ENCODE measurements at regions not wholly inside any gene's neighbourhood (a gene's known extent, or its start where the extent isn't known, plus 50 kb on each side); places are given as distances from the start of the nearest gene placed in this dataset.

GRCh38 chr13:68028701-68029100 is 798.6 kb upstream of the PCDH9 start:
- Histone ChIP-seq H3K4me1 (no peaks in the 10 kb centered on the region), H3K36me3 (no peaks in the 10 kb centered on the region), H3K4me3 (no peak overlapping the region), H3K9me3 (no peaks in the 10 kb centered on the region), H3K27ac (no peak overlapping the region), H3K27me3 (no peaks in the 10 kb centered on the region)
- intact Hi-C loops (cut with DNase I): no loop called here
- TF ChIP-seq CTCF (IDR thresholded peaks at IDR 0.05): no peak
- ATAC-seq (no peak), DNase-seq (no peak)

GRCh38 chr13:68027306-68027705 is 797.2 kb upstream of the PCDH9 start:
- Histone ChIP-seq H3K27ac (no peak overlapping the region), H3K4me1 (no peaks in the 10 kb centered on the region), H3K27me3 (no peaks in the 10 kb centered on the region), H3K36me3 (no peaks in the 10 kb centered on the region), H3K4me3 (no peak overlapping the region), H3K9me3 (no peaks in the 10 kb centered on the region)
- TF ChIP-seq CTCF (IDR thresholded peaks at IDR 0.05): no peak
- ATAC-seq (no peak), DNase-seq (no peak)
- intact Hi-C loops (cut with DNase I): no loop called here

GRCh38 chr13:68026077-68026476 is 795.9 kb upstream of the PCDH9 start:
- H3K36me3 ChIP-seq: no peaks in the 10 kb centered on the region
- intact Hi-C loops (cut with DNase I): no loop called here
- ATAC-seq (no peak), DNase-seq (no peak)
- no peak overlapping the region for H3K27ac ChIP-seq
- H3K4me3 ChIP-seq: no peak overlapping the region
- H3K27me3 ChIP-seq: no peaks in the 10 kb centered on the region
- H3K9me3 ChIP-seq: no peaks in the 10 kb centered on the region
- no peak for TF ChIP-seq CTCF (IDR thresholded peaks at IDR 0.05)
- H3K4me1 ChIP-seq: no peaks in the 10 kb centered on the region

GRCh38 chr13:68025604-68026003 is 795.5 kb upstream of the PCDH9 start:
- Histone ChIP-seq H3K4me1 (no peaks in the 10 kb centered on the region), H3K4me3 (no peak overlapping the region), H3K36me3 (no peaks in the 10 kb centered on the region), H3K27me3 (no peaks in the 10 kb centered on the region), H3K9me3 (no peaks in the 10 kb centered on the region), H3K27ac (no peak overlapping the region)
- intact Hi-C loops (cut with DNase I): no loop called here
- DNase-seq: no peak
- ATAC-seq: no peak
- TF ChIP-seq CTCF (IDR thresholded peaks at IDR 0.05): no peak

- Histone ChIP-seq H3K9me3 (no peaks in the 10 kb centered on the region), H3K27me3 (no peaks in the 10 kb centered on the region), H3K36me3 (no peaks in the 10 kb centered on the region), H3K4me1 (no peaks in the 10 kb centered on the region), H3K27ac (no peak overlapping the region), H3K4me3 (no peak overlapping the region)
- intact Hi-C loops (cut with DNase I): no loop called here
- DNase-seq: no peak
- no peak for TF ChIP-seq CTCF (IDR thresholded peaks at IDR 0.05)
- no peak for ATAC-seq
These were observed 793.9 kb upstream of the PCDH9 start for GRCh38 chr13:68023838-68024581.

- H3K27me3 ChIP-seq: no peaks in the 10 kb centered on the region
- H3K4me3 ChIP-seq: no peak overlapping the region
- H3K4me1 ChIP-seq: no peaks in the 10 kb centered on the region
- ATAC-seq (no peak), DNase-seq (no peak)
- H3K9me3 ChIP-seq: no peaks in the 10 kb centered on the region
- no peak overlapping the region for H3K27ac ChIP-seq
- H3K36me3 ChIP-seq: no peaks in the 10 kb centered on the region
- no peak for TF ChIP-seq CTCF (IDR thresholded peaks at IDR 0.05)
- intact Hi-C loops (cut with DNase I): no loop called here
These were observed 789.8 kb upstream of the PCDH9 start for GRCh38 chr13:68019901-68020300.
